Adrenal gland (tissue), 5 donors: ENCODE measurements at regions not wholly inside any gene's neighbourhood (a gene's known extent, or its start where the extent isn't known, plus 50 kb on each side); places are given as distances from the start of the nearest gene placed in this dataset.

Experiments used
- POLR2A ChIP-seq, 2 donors: fragments of 450-650 bp; IDR thresholded peaks; one replicate each; pipeline ENCODE4 v1.6.1; 2017; ENCODE audit warnings: antibody characterized with exemption in 2 of 2, mild to moderate bottlenecking in 2 of 2, moderate library complexity in 1 of 2
- TF ChIP-seq, protein P1 (sequence below), 6 experiments: fragments of 450-650 bp in 4 of 6; fragments of 200-600 bp in 2 of 6; sonication (generic) in 1 of 6; IDR thresholded peaks; 1 replicate in 5 of 6; 2 replicates in 1 of 6; pipeline versions ENCODE4 v1.5.1 to v1.8.0; 2016 to 2021; ENCODE audit warnings: antibody characterized with exemption in 6 of 6, mild to moderate bottlenecking in 2 of 6, moderate library complexity in 1 of 6
- donor health status: DM: no; HTN: no; CAD: no.

DNA sequence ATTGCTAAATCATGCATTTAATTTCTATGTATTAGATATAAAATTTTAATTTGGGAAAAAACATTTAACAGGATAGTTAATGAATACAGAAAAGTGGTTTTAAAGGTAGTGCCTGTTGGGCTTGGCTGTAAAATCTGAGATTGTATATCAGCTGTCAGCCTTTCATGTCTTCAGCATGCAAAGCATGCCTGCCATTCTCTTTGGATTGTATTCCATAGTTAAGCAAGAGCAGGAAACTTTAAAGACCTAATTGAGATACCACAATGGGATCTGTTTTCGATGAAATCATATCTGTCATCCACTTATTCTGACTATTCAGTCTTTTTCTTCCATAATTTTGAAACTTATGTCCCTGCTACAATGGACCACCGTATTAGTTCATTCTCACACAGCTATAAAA, 451.0 kb upstream of the DDI1 start:
- TF ChIP-seq, protein P1, sequence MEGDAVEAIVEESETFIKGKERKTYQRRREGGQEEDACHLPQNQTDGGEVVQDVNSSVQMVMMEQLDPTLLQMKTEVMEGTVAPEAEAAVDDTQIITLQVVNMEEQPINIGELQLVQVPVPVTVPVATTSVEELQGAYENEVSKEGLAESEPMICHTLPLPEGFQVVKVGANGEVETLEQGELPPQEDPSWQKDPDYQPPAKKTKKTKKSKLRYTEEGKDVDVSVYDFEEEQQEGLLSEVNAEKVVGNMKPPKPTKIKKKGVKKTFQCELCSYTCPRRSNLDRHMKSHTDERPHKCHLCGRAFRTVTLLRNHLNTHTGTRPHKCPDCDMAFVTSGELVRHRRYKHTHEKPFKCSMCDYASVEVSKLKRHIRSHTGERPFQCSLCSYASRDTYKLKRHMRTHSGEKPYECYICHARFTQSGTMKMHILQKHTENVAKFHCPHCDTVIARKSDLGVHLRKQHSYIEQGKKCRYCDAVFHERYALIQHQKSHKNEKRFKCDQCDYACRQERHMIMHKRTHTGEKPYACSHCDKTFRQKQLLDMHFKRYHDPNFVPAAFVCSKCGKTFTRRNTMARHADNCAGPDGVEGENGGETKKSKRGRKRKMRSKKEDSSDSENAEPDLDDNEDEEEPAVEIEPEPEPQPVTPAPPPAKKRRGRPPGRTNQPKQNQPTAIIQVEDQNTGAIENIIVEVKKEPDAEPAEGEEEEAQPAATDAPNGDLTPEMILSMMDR (IDR thresholded peaks at IDR 0.05): no peak
- no peak for TF ChIP-seq POLR2A (IDR thresholded peaks at IDR 0.05)
